SW 1271 (cell line): ENCODE measurements at regions not wholly inside any gene's neighbourhood (a gene's known extent, or its start where the extent isn't known, plus 50 kb on each side); places are given as distances from the start of the nearest gene placed in this dataset.
"Not testable (repeated sequence)": the region's sequence is repeated elsewhere in the genome, so short reads cannot be mapped to it uniquely, and the experiment has no call there.

Experiments
- DNase-seq, 2 experiments: peaks; one replicate each; lab custom pipeline; 2025; lab: John Stamatoyannopoulos, UW

DNA sequence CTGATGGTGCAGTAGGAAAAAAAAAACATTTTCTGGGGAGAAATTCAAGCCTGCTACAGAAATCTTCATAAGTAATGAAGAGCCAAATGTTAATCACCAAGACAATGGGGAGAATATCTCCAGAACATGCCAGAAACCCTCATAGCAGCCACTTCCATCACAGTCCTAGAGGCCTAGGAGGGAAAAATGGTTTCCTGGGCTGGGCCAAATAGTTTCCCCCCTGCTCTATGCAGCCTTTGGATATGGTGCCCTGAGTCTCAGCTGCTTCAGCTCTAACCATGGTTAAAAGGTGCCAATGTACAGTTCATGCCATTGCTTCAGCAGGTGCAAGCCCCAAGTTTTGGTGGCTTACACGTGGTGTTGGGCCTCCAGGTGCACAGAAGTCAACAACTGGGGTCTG, 113.1 kb downstream of the ZNF648 start:
- no peak for DNase-seq

DNA sequence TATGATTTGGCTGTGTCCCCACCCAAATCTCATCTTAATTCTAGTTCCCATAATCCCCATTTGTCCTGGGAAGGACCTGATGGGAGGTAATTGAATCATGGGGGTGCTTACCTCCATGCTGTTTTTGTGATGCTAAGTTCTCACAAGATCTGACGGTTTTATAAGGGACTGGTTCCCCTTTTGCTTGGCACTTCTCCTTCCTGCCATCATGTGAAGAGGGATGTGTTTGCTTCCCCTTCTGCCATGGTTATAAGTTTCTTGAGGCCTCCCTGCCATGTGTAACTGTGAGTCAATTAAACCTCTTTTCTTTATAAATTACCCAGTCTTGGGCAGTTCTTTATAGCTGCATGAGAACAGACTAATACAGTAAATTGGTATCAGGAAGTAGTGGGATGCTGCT, 114.1 kb downstream of the ZNF648 start:
- DNase-seq, result no peak

DNA sequence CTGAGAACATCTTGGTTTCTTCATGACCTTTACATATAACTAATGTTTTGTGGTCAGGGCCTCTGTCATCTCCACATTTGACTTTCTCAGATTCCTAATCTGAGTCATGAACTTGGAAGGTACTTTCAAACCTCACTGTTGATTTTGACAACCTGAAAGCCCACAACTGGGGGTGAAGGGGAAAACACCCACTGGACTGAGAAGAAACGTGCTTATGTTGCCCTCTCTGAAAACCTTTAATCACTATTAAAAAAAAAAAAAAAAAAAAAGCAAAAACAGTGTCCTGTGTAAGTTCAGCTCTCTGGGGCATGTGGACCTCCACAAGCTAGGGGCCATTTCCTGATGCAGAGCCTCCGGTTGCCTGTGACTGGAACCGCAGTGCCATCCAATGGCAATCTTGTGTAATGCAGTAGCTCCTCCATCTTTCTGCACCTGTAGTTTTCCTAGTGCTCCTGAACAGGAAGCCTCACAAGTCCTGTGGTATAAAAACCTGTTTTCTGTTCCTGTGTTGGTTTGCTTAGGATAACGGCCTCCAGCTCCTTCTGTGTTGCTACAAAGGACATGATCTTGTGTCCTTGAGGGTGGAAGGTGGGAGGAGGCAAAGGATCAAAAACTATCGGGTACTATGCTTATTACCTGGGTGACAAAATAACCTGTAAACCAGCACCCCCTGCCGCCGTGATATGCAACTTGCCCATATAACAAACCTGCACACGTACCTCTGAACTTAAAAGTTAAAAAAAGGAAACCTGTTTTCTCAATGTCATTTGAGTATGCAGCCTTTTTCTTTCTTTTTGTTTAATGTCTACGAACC, 124.5 kb downstream of the ZNF648 start:
- DNase-seq, result peak in 1 of 2 experiments; percentile 26

- DNase-seq, result no peak
These were observed 125.2 kb downstream of the ZNF648 start for GRCh38 chr1:181936269-181936668.

- DNase-seq, result no peak
These were observed 129.6 kb downstream of the ZNF648 start for GRCh38 chr1:181931873-181932272.

GRCh38 chr1:181930187-181930586, 131.3 kb downstream of the ZNF648 start:
- DNase-seq, result no peak

DNA sequence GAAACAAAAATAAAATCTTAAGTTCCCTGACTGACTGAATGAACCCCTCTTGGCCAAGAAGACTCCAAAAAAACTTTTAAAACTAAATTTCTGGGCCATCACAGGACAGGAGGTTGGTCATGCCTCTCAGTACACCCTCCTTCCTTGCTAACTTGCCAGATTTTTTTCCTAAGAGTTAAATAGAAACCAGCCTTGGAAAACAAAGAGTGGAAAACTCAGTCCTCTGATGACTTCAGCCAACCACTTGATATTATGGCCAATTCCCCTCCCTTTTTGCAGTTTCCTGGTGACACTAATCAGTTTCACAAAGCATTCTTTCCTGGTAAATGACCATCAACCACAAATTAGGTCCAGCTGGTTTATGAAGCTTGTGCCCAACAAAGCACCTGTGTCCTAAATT, 134.8 kb downstream of the ZNF648 start:
- no peak for DNase-seq

- not testable (repeated sequence) for DNase-seq
These were observed 137.5 kb downstream of the ZNF648 start for GRCh38 chr1:181924034-181924433.

GRCh38 chr1:181919542-181919941, 142.0 kb downstream of the ZNF648 start:
- no peak for DNase-seq

DNA sequence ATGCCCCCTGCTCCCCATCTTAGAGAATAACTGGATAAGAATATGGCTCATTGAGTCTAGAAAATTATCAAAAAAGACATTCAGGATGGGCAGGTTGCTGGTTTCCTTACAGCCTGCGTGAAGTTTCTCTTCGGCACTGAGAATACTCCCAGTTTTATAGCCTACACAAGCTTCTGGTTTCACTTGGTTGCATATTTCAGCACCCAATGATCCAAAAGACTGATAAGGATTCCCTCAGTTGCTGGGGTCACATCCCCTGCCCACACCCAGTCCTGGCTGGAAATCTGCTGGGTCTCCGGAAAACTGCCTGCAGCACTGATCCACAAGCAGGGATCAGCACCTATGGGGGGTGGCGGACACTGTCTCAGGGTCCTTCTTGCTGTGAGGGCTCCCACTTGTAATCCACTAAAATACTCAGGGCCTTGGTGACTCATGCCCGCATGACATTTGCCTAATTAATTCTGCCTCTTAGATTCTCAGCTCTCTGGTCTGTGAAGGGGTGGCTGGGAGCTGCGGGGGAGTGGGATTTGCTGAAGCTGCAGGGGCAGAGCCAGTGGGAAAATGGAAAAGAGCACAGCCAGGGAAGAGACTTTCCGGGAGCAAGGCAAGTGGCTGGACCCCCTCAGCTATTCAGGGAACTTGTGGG, 142.5 kb downstream of the ZNF648 start:
- no peak for DNase-seq

DNA sequence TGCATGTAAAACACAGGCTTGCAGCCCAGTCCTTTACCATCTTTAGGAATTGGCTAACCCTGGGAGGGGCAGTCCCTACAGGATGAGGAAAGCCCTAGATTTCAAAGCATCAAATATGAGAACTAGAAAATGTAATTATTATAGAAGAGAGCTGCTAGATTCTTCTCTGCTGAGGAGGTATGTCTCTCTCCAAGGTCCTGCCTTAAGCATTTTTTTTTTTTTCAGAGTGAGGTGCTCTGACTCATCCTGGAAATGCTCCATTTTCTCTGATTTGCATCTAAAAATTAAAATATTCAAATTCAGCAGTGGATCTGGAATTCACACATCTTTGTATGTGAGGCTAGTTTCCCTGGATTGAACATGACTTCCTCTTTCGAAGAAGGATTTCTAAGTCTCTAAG, 149.8 kb downstream of the ZNF648 start:
- DNase-seq, result no peak

DNA sequence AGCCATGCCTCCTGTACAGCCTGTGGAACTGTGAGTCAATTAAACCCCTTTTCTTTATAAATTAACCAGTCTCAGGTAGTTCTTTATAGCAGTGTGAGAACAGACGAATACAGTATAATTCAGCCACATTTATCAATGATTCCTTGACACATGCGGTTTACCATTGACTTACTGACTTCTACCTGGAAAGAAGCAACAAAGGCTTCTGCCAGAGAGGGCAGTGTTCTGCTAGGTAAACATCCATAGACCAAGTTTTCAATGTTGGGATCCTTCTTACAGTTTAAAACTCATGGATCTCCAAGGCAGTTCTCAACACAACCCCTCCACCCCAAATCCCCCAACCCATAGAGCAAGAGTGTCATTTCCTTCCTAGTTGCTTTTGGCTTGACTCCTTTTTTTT, 150.6 kb downstream of the ZNF648 start:
- DNase-seq, result no peak

DNA sequence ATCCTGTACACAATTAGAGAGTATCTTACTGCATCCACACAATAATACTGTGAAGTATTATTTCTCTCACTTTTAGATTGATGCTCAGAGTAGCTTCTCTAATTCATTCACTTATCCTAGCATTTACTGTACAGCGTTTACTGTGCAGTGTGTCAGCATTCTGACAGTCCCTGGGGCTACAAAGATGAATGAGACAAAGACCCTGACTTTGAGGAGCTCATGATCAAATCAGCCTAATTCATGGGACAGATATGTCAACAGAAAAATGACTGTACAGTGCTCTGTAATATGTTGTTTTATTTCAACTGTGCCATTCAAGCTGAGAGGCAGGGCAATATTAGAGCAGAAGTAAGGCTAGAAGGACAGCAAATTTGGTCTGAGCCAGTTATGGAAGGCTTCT, 152.5 kb downstream of the ZNF648 start:
- DNase-seq, result no peak

- no peak for DNase-seq
These were observed 154.9 kb downstream of the ZNF648 start for GRCh38 chr1:181906631-181907030.

DNA sequence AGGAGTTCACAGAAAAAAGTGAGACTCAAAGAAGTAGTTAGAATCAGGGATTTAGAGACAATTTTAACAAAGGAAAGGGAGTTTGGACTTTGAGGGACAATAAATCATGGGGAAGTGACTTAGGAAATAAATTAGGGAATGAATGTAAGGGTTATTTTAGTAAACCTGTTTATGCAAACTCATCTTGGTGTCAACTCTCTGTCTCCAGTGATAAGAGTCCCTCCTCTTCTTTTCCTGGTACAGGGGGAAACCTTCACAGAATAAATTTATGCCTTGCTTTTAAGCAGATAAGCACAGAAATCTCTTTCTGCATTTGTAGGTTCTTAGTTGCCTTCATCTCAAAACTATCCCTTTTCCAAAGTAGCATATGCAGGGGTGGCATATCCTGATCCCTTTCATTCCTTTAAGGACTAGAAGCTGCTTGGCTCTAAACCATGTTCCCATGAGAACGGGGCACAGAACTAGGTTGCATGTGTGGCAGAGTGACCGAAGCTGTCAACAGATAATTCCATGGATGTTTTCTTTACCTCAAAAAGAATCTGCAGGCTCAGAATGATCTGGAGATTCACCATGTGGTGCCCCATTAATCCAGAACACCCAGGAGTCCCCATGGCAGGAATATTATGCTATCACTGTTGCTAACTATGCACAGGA, 155.4 kb downstream of the ZNF648 start:
- DNase-seq, result no peak

GRCh38 chr1:181898773-181899172, 162.7 kb downstream of the ZNF648 start:
- DNase-seq, result no peak

GRCh38 chr1:181896824-181897223, 164.7 kb downstream of the ZNF648 start:
- no peak for DNase-seq

- no peak for DNase-seq
These were observed 167.1 kb downstream of the ZNF648 start for GRCh38 chr1:181894439-181894859.

GRCh38 chr1:181893937-181894336, 167.6 kb downstream of the ZNF648 start:
- no peak for DNase-seq

DNA sequence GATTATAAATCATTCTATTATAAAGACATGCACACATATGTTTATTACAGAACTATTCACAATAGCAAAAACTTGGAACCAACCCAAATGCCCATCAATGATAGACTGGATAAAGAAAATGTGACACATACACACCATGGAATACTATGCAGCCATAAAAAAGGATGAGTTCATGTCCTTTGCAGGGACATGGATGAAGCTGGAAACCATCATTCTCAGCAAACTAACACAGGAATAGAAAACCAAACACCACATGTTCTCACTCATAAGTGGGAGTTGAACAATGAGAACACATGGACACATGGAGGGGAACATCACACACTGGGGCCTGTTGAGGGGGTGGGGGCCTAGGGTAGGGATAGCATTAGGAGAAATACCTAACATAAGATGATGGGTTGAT, 168.4 kb downstream of the ZNF648 start:
- DNase-seq, result not testable (repeated sequence)

GRCh38 chr1:181872562-181872961, 188.9 kb downstream of the ZNF648 start:
- no peak for DNase-seq

DNA sequence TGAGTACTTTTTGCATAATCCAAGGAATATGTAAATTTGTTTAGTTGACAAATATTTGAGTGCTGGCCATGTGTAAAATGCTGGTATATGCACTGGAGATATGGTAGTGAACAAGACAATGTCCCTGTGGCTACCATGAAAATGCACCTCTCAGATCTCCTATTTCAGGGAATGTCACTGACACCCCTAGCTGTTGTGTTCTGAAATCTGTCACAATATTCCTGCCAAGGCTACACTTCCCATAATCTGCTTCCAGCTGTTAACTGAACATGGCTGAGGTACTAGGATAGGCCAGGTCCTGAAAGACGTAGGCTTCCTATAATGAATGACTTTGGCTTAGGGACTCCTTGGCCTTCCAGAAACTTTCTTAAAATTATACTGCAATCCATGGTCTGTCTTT, 197.8 kb downstream of the ZNF648 start:
- DNase-seq, result no peak

DNA sequence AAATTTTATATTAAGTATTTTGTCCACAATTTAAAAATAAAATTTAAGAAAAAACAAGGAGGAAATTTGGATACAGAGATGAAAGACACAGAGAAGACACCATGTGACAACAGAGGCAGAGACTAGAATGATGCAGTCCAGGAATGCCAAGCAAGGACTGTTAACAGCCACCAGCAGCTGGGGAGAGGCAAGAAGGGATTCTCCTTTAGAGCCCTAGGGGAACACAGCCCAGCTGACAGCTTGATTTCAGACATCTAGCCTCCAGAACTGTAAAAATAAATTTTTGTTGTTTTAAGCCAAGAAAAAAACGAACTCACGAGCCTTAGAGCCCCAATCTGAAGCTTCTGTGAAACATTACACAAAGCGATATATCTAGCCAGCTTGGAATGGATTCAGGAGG, 198.5 kb downstream of the ZNF648 start:
- no peak for DNase-seq
